K562 (cell line): ENCODE measurements at regions not wholly inside any gene's neighbourhood (a gene's known extent, or its start where the extent isn't known, plus 50 kb on each side); places are given as distances from the start of the nearest gene placed in this dataset.

ENCODE experiments used
- BCLAF1 ChIP-seq, 2 experiments: fragments of 450-650 bp in 1 of 2; IDR thresholded peaks; 2 replicates each; pipeline ENCODE4 v1.6.1; 2011 to 2017; ENCODE audit warnings: low read depth in 2 of 2, antibody characterized with exemption in 1 of 2, borderline replicate concordance in 1 of 2, low read length in 1 of 2, mild to moderate bottlenecking in 1 of 2, mixed read lengths in 1 of 2; ENCODE audit not compliant: control insufficient read depth in 1 of 2
- CBX3 ChIP-seq, 2 experiments: IDR thresholded peaks; 1 replicate in 1 of 2; 2 replicates in 1 of 2; pipeline ENCODE4 v1.6.1; 2012; ENCODE audit warnings: inconsistent platforms in 2 of 2, low read length in 2 of 2, borderline replicate concordance in 1 of 2, control low read depth in 1 of 2
- CBX5 ChIP-seq: IDR thresholded peaks from 2 replicates; pipeline ENCODE4 v1.6.1; 2014; ENCODE audit warnings: low read depth, borderline replicate concordance
- CTCFL ChIP-seq: IDR thresholded peaks from 2 replicates; pipeline ENCODE4 v1.6.1; 2011; ENCODE audit warnings: borderline replicate concordance, low read depth, mild to moderate bottlenecking, moderate library complexity, low read length; ENCODE audit not compliant: insufficient read depth, poor library complexity, severe bottlenecking
- EGR1 ChIP-seq: fragments of 450-650 bp; conservative IDR thresholded peaks from 2 replicates; pipeline ENCODE4 v1.6.1; 2017; ENCODE audit warnings: mild to moderate bottlenecking
- EHMT2 ChIP-seq: fragments of 450-650 bp; IDR thresholded peaks from 2 replicates; pipeline ENCODE4 v1.6.1; 2018; ENCODE audit warnings: antibody characterized with exemption
- GMEB1 ChIP-seq: fragments of 250-450 bp; sonication (Bioruptor Pico); IDR thresholded peaks from 2 replicates; pipeline ENCODE4 v1.4.0; 2020; ENCODE audit warnings: mild to moderate bottlenecking
- IFI16 ChIP-seq: fragments of 250-450 bp; sonication (Bioruptor Pico); IDR thresholded peaks from 2 replicates; pipeline ENCODE4 v2.1.2; 2022; ENCODE audit warnings: mild to moderate bottlenecking, inconsistent platforms
- KDM2B ChIP-seq: fragments of 250-450 bp; sonication (Bioruptor Pico); IDR thresholded peaks from 2 replicates; pipeline ENCODE4 v1.8.0; 2021; ENCODE audit warnings: mild to moderate bottlenecking, moderate library complexity
- NFE2L1 ChIP-seq: fragments of 450-650 bp; IDR thresholded peaks from 2 replicates; pipeline ENCODE4 v1.6.1; 2016; ENCODE audit warnings: missing genetic modification characterization, low read depth, mild to moderate bottlenecking, missing compliant biosample characterization, moderate library complexity, borderline replicate concordance
- POLR3G ChIP-seq: IDR thresholded peaks from 2 replicates; pipeline ENCODE4 v1.6.1; 2011; ENCODE audit not compliant: insufficient read length, insufficient replicate concordance; ENCODE audit errors: extremely low read depth
- RNF219 ChIP-seq: fragments of 250-450 bp; sonication (Bioruptor Pico); IDR thresholded peaks from 2 replicates; pipeline ENCODE4 v1.5.0; 2022; ENCODE audit warnings: mild to moderate bottlenecking
- SP2 ChIP-seq: IDR thresholded peaks from 2 replicates; pipeline ENCODE4 v1.6.1; 2011; ENCODE audit warnings: mild to moderate bottlenecking, low read depth, low read length, moderate library complexity; ENCODE audit not compliant: poor library complexity, severe bottlenecking; ENCODE audit errors: extremely low read depth
- TAL1 ChIP-seq: fragments of 450-650 bp; IDR thresholded peaks from 2 replicates; pipeline ENCODE4 v1.6.1; 2016; ENCODE audit warnings: mild to moderate bottlenecking
- TCF3 ChIP-seq: sonication (generic); formaldehyde crosslinking; IDR thresholded peaks from 2 replicates; pipeline ENCODE4 v1.4.0; 2020; ENCODE audit warnings: mild to moderate bottlenecking, missing genetic modification reagents
- TCF7L2 ChIP-seq: fragments of 150-350 bp; IDR thresholded peaks from 2 replicates; pipeline ENCODE4 v1.6.1; 2016; ENCODE audit warnings: low read depth, mild to moderate bottlenecking, low read length, moderate library complexity
- WHSC1 ChIP-seq: IDR thresholded peaks from one replicate; pipeline ENCODE4 v1.6.1; 2012; ENCODE audit warnings: low read length, control low read depth, inconsistent platforms
- ZNF311 ChIP-seq: fragments of 250-450 bp; sonication (Bioruptor Pico); IDR thresholded peaks from 2 replicates; pipeline ENCODE4 v1.4.0; 2020; ENCODE audit warnings: mild to moderate bottlenecking, moderate library complexity
- ZNF347 ChIP-seq: fragments of 450-650 bp; formaldehyde crosslinking; IDR thresholded peaks from 2 replicates; pipeline ENCODE4 v1.4.0; 2020; ENCODE audit warnings: low read depth, mild to moderate bottlenecking, moderate library complexity
- ZNF384 ChIP-seq: IDR thresholded peaks from 2 replicates; pipeline ENCODE4 v1.6.1; 2012; ENCODE audit warnings: low read depth, low read length, improper control_type of control experiment
- ZNF444 ChIP-seq: fragments of 250-450 bp; sonication (Bioruptor Pico); IDR thresholded peaks from 2 replicates; pipeline ENCODE4 v1.4.0; 2020; ENCODE audit warnings: mild to moderate bottlenecking, moderate library complexity

DNA sequence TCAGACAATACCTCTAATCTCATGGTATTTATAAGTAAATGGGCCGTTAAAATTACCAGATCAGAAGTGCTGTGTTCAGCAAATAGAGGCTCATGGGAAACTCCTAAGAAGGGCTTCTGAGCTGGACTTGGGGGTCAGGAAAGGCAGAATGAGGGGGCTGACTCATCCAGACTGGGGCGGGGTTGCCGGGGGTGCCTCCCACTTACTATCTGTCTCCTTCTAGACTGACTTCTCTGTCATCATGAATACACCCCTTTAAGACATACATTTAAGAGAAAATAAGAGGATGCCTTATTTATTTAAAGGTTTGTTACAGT, 96.0 kb upstream of the ERRFI1 start (continued):
- TF ChIP-seq EGR1 (peak; percentile 91), TCF3 (CRISPR knock-in tag) (no peak), TAL1 (no peak), ZNF384 (no peak), SP2 (no peak), KDM2B (CRISPR knock-in tag) (no peak), CTCFL (no peak), POLR3G (no peak), WHSC1 (no peak), BCLAF1 (IDR thresholded peaks at IDR 0.05; ENCODE audit: borderline replicate concordance in 1 of 2, control insufficient read depth in 1 of 2, low read depth in 2 of 2, low read length in 1 of 2) (no peak), RNF219 (CRISPR knock-in tag) (no peak), ZNF444 (CRISPR knock-in tag) (no peak), NFE2L1 (peak; percentile 30; the same call in 1 of the 2 replicates), ZNF311 (no peak), CBX3 (IDR thresholded peaks at IDR 0.05; ENCODE audit: borderline replicate concordance in 1 of 2, low read length in 2 of 2) (no peak), CBX5 (no peak), IFI16 (CRISPR knock-in tag) (no peak), EHMT2 (no peak), TCF7L2 (no peak), GMEB1 (CRISPR knock-in tag) (no peak), ZNF347 (CRISPR knock-in tag) (no peak)
